ENCODE measurements at regions not wholly inside any gene's neighbourhood (a gene's known extent, or its start where the extent isn't known, plus 50 kb on each side); places are given as distances from the start of the nearest gene placed in this dataset.
A peak's percentile ranks its signal among the peaks of the same experiment; 100 is the strongest.
"Not testable (repeated sequence)": the region's sequence is repeated elsewhere in the genome, so short reads cannot be mapped to it uniquely, and the experiment has no call there.

- no peak for DNase-seq (ENCODE audit: low spot score)
Measured at GRCh38 chr6:66048684-66049474, 341.9 kb upstream of the EYS start.

- DNase-seq (ENCODE audit: low spot score): no peak
Measured at GRCh38 chr6:66032626-66033025, 325.6 kb upstream of the EYS start.

- DNase-seq (ENCODE audit: low spot score): no peak
Measured at GRCh38 chr6:66029391-66029790, 322.4 kb upstream of the EYS start.

- no peak for DNase-seq (ENCODE audit: low spot score)
Measured at GRCh38 chr6:65999288-65999791, 292.3 kb upstream of the EYS start.

- no peak for DNase-seq (ENCODE audit: low spot score)
Measured at GRCh38 chr6:65998544-65998943, 291.5 kb upstream of the EYS start.

- DNase-seq (ENCODE audit: low spot score): no peak
Measured at GRCh38 chr6:65997539-65997938, 290.5 kb upstream of the EYS start.

GRCh38 chr6:65996096-65996495 is 289.1 kb upstream of the EYS start:
- no peak for DNase-seq (ENCODE audit: low spot score)

GRCh38 chr6:65989676-65990075 is 282.6 kb upstream of the EYS start:
- DNase-seq (ENCODE audit: low spot score): no peak

GRCh38 chr6:65988006-65988405 is 281.0 kb upstream of the EYS start:
- no peak for DNase-seq (ENCODE audit: low spot score)

- no peak for DNase-seq (ENCODE audit: low spot score)
Measured at GRCh38 chr6:65984089-65984488, 277.1 kb upstream of the EYS start.

GRCh38 chr6:65979120-65979519 is 272.1 kb upstream of the EYS start:
- peak; percentile 74 for DNase-seq (ENCODE audit: low spot score)

- DNase-seq (ENCODE audit: low spot score): not testable (repeated sequence)
Measured at GRCh38 chr6:65971252-65971651, 264.2 kb upstream of the EYS start.

GRCh38 chr6:65964261-65964660 is 257.2 kb upstream of the EYS start:
- DNase-seq (ENCODE audit: low spot score): no peak

- DNase-seq (ENCODE audit: low spot score): no peak
Measured at GRCh38 chr6:65955034-65955433, 248.0 kb upstream of the EYS start.

- no peak for DNase-seq (ENCODE audit: low spot score)
Measured at GRCh38 chr6:65948062-65948461, 241.0 kb upstream of the EYS start.

- DNase-seq (ENCODE audit: low spot score): no peak
Measured at GRCh38 chr6:65943548-65943947, 236.5 kb upstream of the EYS start.

- DNase-seq (ENCODE audit: low spot score): no peak
Measured at GRCh38 chr6:65943051-65943450, 236.0 kb upstream of the EYS start.

- DNase-seq (ENCODE audit: low spot score): peak; percentile 25
Measured at GRCh38 chr6:65938000-65938399, 231.0 kb upstream of the EYS start.

- DNase-seq (ENCODE audit: low spot score): no peak
Measured at GRCh38 chr6:65935412-65935811, 228.4 kb upstream of the EYS start.

GRCh38 chr6:65933390-65933789 is 226.4 kb upstream of the EYS start:
- no peak for DNase-seq (ENCODE audit: low spot score)

- DNase-seq (ENCODE audit: low spot score): peak; percentile 53
Measured at GRCh38 chr6:65927141-65927540, 220.1 kb upstream of the EYS start.

- no peak for DNase-seq (ENCODE audit: low spot score)
Measured at GRCh38 chr6:65924411-65924810, 217.4 kb upstream of the EYS start.

GRCh38 chr6:65922049-65922448 is 215.0 kb upstream of the EYS start:
- DNase-seq (ENCODE audit: low spot score): no peak

GRCh38 chr6:65908065-65908464 is 201.0 kb upstream of the EYS start:
- no peak for DNase-seq (ENCODE audit: low spot score)
